Chondrocyte (in vitro differentiated cells): ENCODE measurements at regions not wholly inside any gene's neighbourhood (a gene's known extent, or its start where the extent isn't known, plus 50 kb on each side); places are given as distances from the start of the nearest gene placed in this dataset.

Source experiments
- DNase-seq: peaks from one replicate; pipeline ENCODE4 v3.0.0; 2021; ENCODE audit warnings: mixed read lengths, low spot score
- H3K27ac Mint-ChIP-seq: one replicate; pipeline ENCODE4 v1.8.0; 2021; ENCODE audit warnings: mild to moderate bottlenecking, moderate library complexity, mixed read lengths; ENCODE audit not compliant: unreplicated experiment
- H3K27me3 Mint-ChIP-seq: 2 replicates; pipeline ENCODE4 v1.8.0; 2021; ENCODE audit warnings: low read depth, mixed read lengths
- H3K36me3 Mint-ChIP-seq: 2 replicates; pipeline ENCODE4 v1.8.0; 2021; ENCODE audit warnings: low read depth, mixed read lengths
- H3K4me1 Mint-ChIP-seq: 2 replicates; pipeline ENCODE4 v1.8.0; 2021; ENCODE audit warnings: low read depth, mild to moderate bottlenecking, mixed read lengths
- H3K4me3 Mint-ChIP-seq: one replicate; pipeline ENCODE4 v1.8.0; 2021; ENCODE audit warnings: mild to moderate bottlenecking, moderate library complexity, mixed read lengths; ENCODE audit not compliant: unreplicated experiment
- H3K9me3 Mint-ChIP-seq: 2 replicates; pipeline ENCODE4 v1.8.0; 2021; ENCODE audit warnings: low read depth, mixed read lengths
- CTCF ChIP-seq: fragments of 200-600 bp; sonication (generic); IDR thresholded peaks from 2 replicates; pipeline ENCODE4 v1.5.0; 2021; ENCODE audit warnings: antibody characterized with exemption, mild to moderate bottlenecking, moderate library complexity

GRCh38 chr1:177490786-177491185 is 320.0 kb downstream of the BRINP2 start:
- TF ChIP-seq CTCF: no peak
- Mint-ChIP-seq H3K36me3 (no peaks in the 10 kb centered on the region), H3K4me1 (no peaks in the 10 kb centered on the region), H3K27ac (no peak overlapping the region), H3K27me3 (peaks cover 11% of the 10 kb centered on the region), H3K9me3 (peaks cover 2% of the 10 kb centered on the region), H3K4me3 (no peak overlapping the region)
- DNase-seq: no peak

GRCh38 chr1:177490036-177490639 is 319.4 kb downstream of the BRINP2 start:
- DNase-seq: no peak
- no peaks in the 10 kb centered on the region for H3K36me3 Mint-ChIP-seq
- no peaks in the 10 kb centered on the region for H3K4me1 Mint-ChIP-seq
- H3K27ac Mint-ChIP-seq: no peak overlapping the region
- peaks cover 11% of the 10 kb centered on the region for H3K27me3 Mint-ChIP-seq
- no peak overlapping the region for H3K4me3 Mint-ChIP-seq
- peaks cover 2% of the 10 kb centered on the region for H3K9me3 Mint-ChIP-seq
- no peak for TF ChIP-seq CTCF

GRCh38 chr1:177488722-177489121 is 318.0 kb downstream of the BRINP2 start:
- Mint-ChIP-seq H3K9me3 (peaks cover 2% of the 10 kb centered on the region), H3K27me3 (peaks cover 15% of the 10 kb centered on the region), H3K27ac (no peak overlapping the region), H3K4me1 (no peaks in the 10 kb centered on the region), H3K36me3 (no peaks in the 10 kb centered on the region), H3K4me3 (no peak overlapping the region)
- DNase-seq: no peak
- TF ChIP-seq CTCF: no peak

GRCh38 chr1:177487481-177487880 is 316.7 kb downstream of the BRINP2 start:
- Mint-ChIP-seq H3K9me3 (peaks cover 2% of the 10 kb centered on the region), H3K4me3 (no peak overlapping the region), H3K36me3 (no peaks in the 10 kb centered on the region), H3K27me3 (peaks cover 15% of the 10 kb centered on the region), H3K4me1 (no peaks in the 10 kb centered on the region), H3K27ac (no peak overlapping the region)
- no peak for DNase-seq
- no peak for TF ChIP-seq CTCF

GRCh38 chr1:177480741-177481305 is 310.1 kb downstream of the BRINP2 start:
- no peak for DNase-seq

More at GRCh38 chr1:177480741-177481305, 310.1 kb downstream of the BRINP2 start:
- H3K27me3 Mint-ChIP-seq: peaks cover 20% of the 10 kb centered on the region
- H3K9me3 Mint-ChIP-seq: no peaks in the 10 kb centered on the region
- H3K27ac Mint-ChIP-seq: no peak overlapping the region
- H3K36me3 Mint-ChIP-seq: no peaks in the 10 kb centered on the region
- H3K4me1 Mint-ChIP-seq: no peaks in the 10 kb centered on the region
- H3K4me3 Mint-ChIP-seq: no peak overlapping the region
- TF ChIP-seq CTCF: no peak
